Neuron (in vitro differentiated cells): ENCODE measurements at regions not wholly inside any gene's neighbourhood (a gene's known extent, or its start where the extent isn't known, plus 50 kb on each side); places are given as distances from the start of the nearest gene placed in this dataset.

ENCODE experiments used
- H2AFZ ChIP-seq: one replicate; pipeline ENCODE4 v1.6.1; 2013; ENCODE audit warnings: low read depth, mild to moderate bottlenecking, inconsistent platforms, low read length, moderate library complexity
- H3K27me3 ChIP-seq: one replicate; pipeline ENCODE4 v1.6.1; 2013; ENCODE audit warnings: low read length; ENCODE audit not compliant: insufficient read depth
- H3K36me3 ChIP-seq: one replicate; pipeline ENCODE4 v1.6.1; 2013; ENCODE audit warnings: low read length; ENCODE audit not compliant: insufficient read depth
- H3K4me1 ChIP-seq: one replicate; pipeline ENCODE4 v1.6.1; 2013; ENCODE audit warnings: low read length; ENCODE audit not compliant: insufficient read depth
- H3K4me3 ChIP-seq: 2 replicates; pipeline ENCODE4 v1.5.1; 2013; ENCODE audit warnings: mild to moderate bottlenecking, low read length, moderate library complexity
- H3K9me3 ChIP-seq: one replicate; pipeline ENCODE4 v1.6.1; 2013; ENCODE audit warnings: low read length

- no peaks in the 10 kb centered on the region for H3K36me3 ChIP-seq
- H2AFZ ChIP-seq = no peak overlapping the region
- H3K9me3 ChIP-seq = no peaks in the 10 kb centered on the region
Measured at GRCh38 chr12:9273276-9273675, 65.1 kb upstream of the PZP start.

GRCh38 chr12:9271875-9272274 lies 63.7 kb upstream of the PZP start:
- no peak overlapping the region for H2AFZ ChIP-seq
- no peak overlapping the region for H3K4me3 ChIP-seq
- H3K9me3 ChIP-seq = no peaks in the 10 kb centered on the region
- H3K27me3 ChIP-seq = no peaks in the 10 kb centered on the region
- no peaks in the 10 kb centered on the region for H3K36me3 ChIP-seq
- H3K4me1 ChIP-seq = peaks cover 3% of the 10 kb centered on the region

More at GRCh38 chr12:9273276-9273675, 65.1 kb upstream of the PZP start:
- H3K4me3 ChIP-seq = no peak overlapping the region
- H3K27me3 ChIP-seq = no peaks in the 10 kb centered on the region
- H3K4me1 ChIP-seq = peaks cover 3% of the 10 kb centered on the region

GRCh38 chr12:9264546-9264945 lies 56.4 kb upstream of the PZP start:
- Histone ChIP-seq H3K27me3 (no peaks in the 10 kb centered on the region), H3K4me3 (no peak overlapping the region), H3K4me1 (no peaks in the 10 kb centered on the region), H2AFZ (no peak overlapping the region), H3K9me3 (no peaks in the 10 kb centered on the region), H3K36me3 (no peaks in the 10 kb centered on the region)

- Histone ChIP-seq H2AFZ (no peak overlapping the region), H3K27me3 (no peaks in the 10 kb centered on the region), H3K4me3 (no peak overlapping the region), H3K36me3 (no peaks in the 10 kb centered on the region), H3K9me3 (no peaks in the 10 kb centered on the region), H3K4me1 (peaks cover 2% of the 10 kb centered on the region)
Measured at GRCh38 chr12:9260931-9261330, 52.7 kb upstream of the PZP start.

GRCh38 chr12:9258676-9259075 lies 50.5 kb upstream of the PZP start:
- no peak overlapping the region for H2AFZ ChIP-seq
- no peak overlapping the region for H3K4me3 ChIP-seq
- no peaks in the 10 kb centered on the region for H3K27me3 ChIP-seq
- H3K36me3 ChIP-seq = no peaks in the 10 kb centered on the region
- peaks cover 2% of the 10 kb centered on the region for H3K4me1 ChIP-seq
- H3K9me3 ChIP-seq = no peaks in the 10 kb centered on the region
